ENCODE measurements at regions not wholly inside any gene's neighbourhood (a gene's known extent, or its start where the extent isn't known, plus 50 kb on each side); places are given as distances from the start of the nearest gene placed in this dataset.

DNA sequence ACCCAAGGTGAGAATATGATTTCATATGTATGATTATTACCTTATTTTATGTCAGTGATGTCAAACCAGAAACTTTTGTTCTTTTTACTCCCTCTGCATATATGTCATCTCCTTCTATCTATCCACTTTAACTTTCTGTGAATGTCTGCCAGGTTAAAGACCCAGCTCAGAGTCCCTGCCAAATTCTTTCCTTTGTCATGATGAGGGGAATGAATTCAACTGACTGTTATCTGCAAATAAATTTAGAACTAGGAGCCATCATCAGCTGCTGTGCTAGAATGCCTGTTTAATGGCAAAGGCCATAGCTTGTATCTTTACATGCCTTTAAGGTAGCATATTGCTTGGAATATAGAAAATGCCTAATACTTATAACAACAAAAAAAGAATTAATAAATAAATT is 815.6 kb upstream of the NEGR1 start:
- TF ChIP-seq EZH2phosphoT487 (IDR thresholded peaks at IDR 0.05; ENCODE audit: insufficient read depth, low read depth) = no peak
- no peak for TF ChIP-seq EZH2 (IDR thresholded peaks at IDR 0.05; ENCODE audit: insufficient read depth, poor library complexity, severe bottlenecking)
